ENCODE measurements at regions not wholly inside any gene's neighbourhood (a gene's known extent, or its start where the extent isn't known, plus 50 kb on each side); places are given as distances from the start of the nearest gene placed in this dataset.

- Histone ChIP-seq H3K27ac (no peak overlapping the region), H3K36me3 (no peaks in the 10 kb centered on the region), H3K4me3 (no peak overlapping the region), H3K27me3 (no peaks in the 10 kb centered on the region), H3K4me1 (no peaks in the 10 kb centered on the region), H3K9me3 (no peaks in the 10 kb centered on the region)
- TF ChIP-seq CTCF (IDR thresholded peaks at IDR 0.05) (no peak), POLR2AphosphoS5 (IDR thresholded peaks at IDR 0.05) (no peak), POLR2A (IDR thresholded peaks at IDR 0.05) (no peak), EP300 (IDR thresholded peaks at IDR 0.05) (no peak)
- intact Hi-C loops (cut with DNase I) = no loop called here
- WGBS, 2 donors = 73 to 74% methylated on average over 1 of the region's 1 CpG
- DNase-seq = no peak
These were observed 325.3 kb upstream of the GRAMD2B start for GRCh38 chr5:126097876-126098275.

- 89 to 92% methylated on average over 1 of the region's 1 CpG for WGBS, 2 donors
These were observed 324.7 kb upstream of the GRAMD2B start for GRCh38 chr5:126098330-126099017.

GRCh38 chr5:126099077-126099476, 324.1 kb upstream of the GRAMD2B start:
- intact Hi-C loops (cut with DNase I) = no loop called here
- H3K36me3 ChIP-seq = no peaks in the 10 kb centered on the region
- no peaks in the 10 kb centered on the region for H3K9me3 ChIP-seq
- DNase-seq = no peak
- H3K27me3 ChIP-seq = no peaks in the 10 kb centered on the region
- 90% methylated on average over 4 of the region's 4 CpGs for WGBS, 2 donors
- TF ChIP-seq POLR2AphosphoS5 (IDR thresholded peaks at IDR 0.05) = no peak
- TF ChIP-seq EP300 (IDR thresholded peaks at IDR 0.05) = no peak
- no peak for TF ChIP-seq POLR2A (IDR thresholded peaks at IDR 0.05)
- TF ChIP-seq CTCF (IDR thresholded peaks at IDR 0.05) = no peak
- no peak overlapping the region for H3K27ac ChIP-seq
- H3K4me3 ChIP-seq = no peak overlapping the region
- no peaks in the 10 kb centered on the region for H3K4me1 ChIP-seq

More at GRCh38 chr5:126098330-126099017, 324.7 kb upstream of the GRAMD2B start:
- intact Hi-C loops (cut with DNase I) = no loop called here
- TF ChIP-seq POLR2A (IDR thresholded peaks at IDR 0.05) (no peak), CTCF (IDR thresholded peaks at IDR 0.05) (no peak)
- no peak overlapping the region for H3K27ac ChIP-seq
- H3K4me1 ChIP-seq = no peaks in the 10 kb centered on the region
- H3K9me3 ChIP-seq = no peaks in the 10 kb centered on the region
- H3K36me3 ChIP-seq = no peaks in the 10 kb centered on the region
- H3K4me3 ChIP-seq = no peak overlapping the region
- no peaks in the 10 kb centered on the region for H3K27me3 ChIP-seq
- DNase-seq = no peak

GRCh38 chr5:126100767-126101166, 322.4 kb upstream of the GRAMD2B start:
- DNase-seq = no peak
- Histone ChIP-seq H3K4me3 (no peak overlapping the region), H3K27ac (no peak overlapping the region), H3K4me1 (no peaks in the 10 kb centered on the region), H3K36me3 (no peaks in the 10 kb centered on the region), H3K9me3 (no peaks in the 10 kb centered on the region), H3K27me3 (no peaks in the 10 kb centered on the region)
- WGBS, 2 donors = 73 to 74% methylated on average over 5 of the region's 5 CpGs
- TF ChIP-seq CTCF (IDR thresholded peaks at IDR 0.05) = no peak
- TF ChIP-seq POLR2A (IDR thresholded peaks at IDR 0.05) = no peak
- no peak for TF ChIP-seq POLR2AphosphoS5 (IDR thresholded peaks at IDR 0.05)
- no peak for TF ChIP-seq EP300 (IDR thresholded peaks at IDR 0.05)
- intact Hi-C loops (cut with DNase I) = no loop called here

GRCh38 chr5:126101901-126102300, 321.3 kb upstream of the GRAMD2B start:
- Histone ChIP-seq H3K27ac (no peak overlapping the region), H3K9me3 (no peaks in the 10 kb centered on the region), H3K27me3 (no peaks in the 10 kb centered on the region), H3K4me3 (no peak overlapping the region), H3K4me1 (no peaks in the 10 kb centered on the region), H3K36me3 (no peaks in the 10 kb centered on the region)
- TF ChIP-seq CTCF (IDR thresholded peaks at IDR 0.05) (no peak), EP300 (IDR thresholded peaks at IDR 0.05) (no peak), POLR2AphosphoS5 (IDR thresholded peaks at IDR 0.05) (no peak), POLR2A (IDR thresholded peaks at IDR 0.05) (no peak)
- 74 to 84% methylated on average over 4 of the region's 4 CpGs for WGBS, 2 donors
- intact Hi-C loops (cut with DNase I) = no loop called here
- no peak for DNase-seq

Measured in sigmoid colon (tissue), 6 donors.